Posterior vena cava (tissue), 2 donors: ENCODE measurements at regions not wholly inside any gene's neighbourhood (a gene's known extent, or its start where the extent isn't known, plus 50 kb on each side); places are given as distances from the start of the nearest gene placed in this dataset.

Experiments used
- DNase-seq: peaks from one replicate; pipeline ENCODE4 v3.0.0-alpha.2; 2020; ENCODE audit warnings: low spot score
- intact Hi-C, 2 donors: fragments of 100-400 bp; cut with DNase I; formaldehyde crosslinking; loops; one replicate each; pipeline versions ENCODE4 v1.14.1 to v1.14.2; 2022 to 2023
- donor health status: DM: yes; HTN: yes; CAD: no.
- donor health status: DM: yes; HTN: yes; CAD: no.

DNA sequence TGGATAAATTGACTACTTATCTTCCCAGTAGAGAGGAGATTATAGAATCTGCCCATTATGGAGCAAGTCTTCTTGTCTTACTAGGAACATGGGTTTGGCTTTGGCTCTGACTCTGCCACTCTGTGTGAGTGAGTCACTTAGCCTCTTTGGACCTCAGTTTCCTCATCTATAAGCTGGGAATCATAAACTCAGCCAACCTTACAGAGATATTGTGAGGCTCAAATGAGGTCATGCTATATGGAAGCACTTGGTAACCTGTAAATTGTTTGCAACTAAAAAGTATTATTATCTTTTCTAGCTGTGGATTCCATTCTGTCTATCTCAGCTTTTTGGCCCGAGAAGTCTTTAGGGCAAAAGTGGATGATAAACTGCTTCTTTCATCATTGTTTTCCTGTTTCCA is 186.8 kb upstream of the TSC22D1 start:
- no peak for DNase-seq
- intact Hi-C loops: no loop called here

DNA sequence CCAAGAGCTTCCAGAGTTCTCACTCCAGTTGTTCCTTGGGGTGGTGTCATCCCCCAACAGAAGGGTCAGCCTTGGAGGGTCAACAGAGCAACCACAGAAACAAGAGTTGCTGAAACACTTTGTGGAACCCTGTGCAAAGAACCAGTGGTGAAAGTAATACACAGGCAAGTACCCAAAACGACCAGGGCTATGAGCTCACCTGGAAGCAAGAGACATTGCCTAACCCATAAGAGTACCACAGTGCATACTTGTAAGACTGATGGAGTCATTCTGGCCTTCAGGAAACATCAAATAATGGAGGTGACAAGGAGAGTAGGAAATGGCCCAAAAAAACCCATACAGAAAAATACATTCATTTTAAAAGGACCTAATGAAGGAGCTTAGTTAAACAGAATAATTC is 184.3 kb upstream of the TSC22D1 start:
- DNase-seq: no peak
- intact Hi-C loops: no loop called here

- DNase-seq: no peak
- intact Hi-C loops: no loop called here
Measured at GRCh38 chr13:44759384-44760360, 183.5 kb upstream of the TSC22D1 start.

GRCh38 chr13:44758630-44759383 is 182.7 kb upstream of the TSC22D1 start:
- no peak for DNase-seq

DNA sequence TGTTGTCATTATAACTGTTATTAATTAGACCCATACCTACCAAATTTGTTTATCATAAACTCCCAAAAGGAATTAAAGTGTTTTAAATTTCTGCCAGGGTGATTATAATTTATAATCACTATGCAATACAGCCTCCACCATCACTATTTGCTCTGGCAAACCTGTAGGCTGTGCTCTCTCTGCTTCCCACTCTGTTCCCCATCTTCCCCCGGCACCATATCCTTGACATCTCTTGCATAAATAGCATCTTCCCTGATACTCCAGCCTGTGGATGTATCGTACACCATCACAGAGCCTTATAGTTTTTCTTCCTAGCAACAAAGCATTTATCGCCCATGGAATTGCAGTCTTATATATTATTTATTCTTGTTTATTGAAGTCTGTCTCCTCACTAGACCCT is 181.5 kb upstream of the TSC22D1 start:
- intact Hi-C loops: no loop called here
- DNase-seq: no peak

More at GRCh38 chr13:44758630-44759383, 182.7 kb upstream of the TSC22D1 start:
- intact Hi-C loops: no loop called here

DNA sequence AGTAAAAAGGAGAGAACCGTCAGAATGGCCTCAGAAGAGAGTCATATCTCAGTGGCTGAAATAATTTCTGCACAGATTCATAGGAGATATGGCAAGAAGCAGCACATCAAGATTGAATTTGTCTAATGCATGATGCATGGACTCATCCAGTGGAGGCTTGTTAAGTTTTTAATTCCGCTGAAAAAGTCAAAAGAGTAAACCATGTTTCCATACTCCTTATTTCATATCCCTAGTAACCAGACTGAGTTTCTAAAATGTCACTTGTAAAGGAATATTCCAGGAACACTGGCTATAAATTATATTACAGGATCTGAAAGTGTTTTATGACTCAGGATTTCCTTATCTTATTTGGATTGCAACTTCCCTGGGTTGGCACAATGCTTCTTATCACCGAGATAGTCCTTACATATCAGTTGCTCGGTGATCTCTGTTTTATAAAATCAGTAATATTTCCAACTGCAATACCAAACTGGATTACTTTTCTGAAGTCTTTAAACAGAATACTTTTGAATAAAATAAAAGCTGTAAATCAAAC is 180.2 kb upstream of the TSC22D1 start:
- intact Hi-C loops: no loop called here

GRCh38 chr13:44755872-44756271 is 179.7 kb upstream of the TSC22D1 start:
- DNase-seq: no peak
- intact Hi-C loops: no loop called here

More for the DNA sequence above, 180.2 kb upstream of the TSC22D1 start:
- no peak for DNase-seq

DNA sequence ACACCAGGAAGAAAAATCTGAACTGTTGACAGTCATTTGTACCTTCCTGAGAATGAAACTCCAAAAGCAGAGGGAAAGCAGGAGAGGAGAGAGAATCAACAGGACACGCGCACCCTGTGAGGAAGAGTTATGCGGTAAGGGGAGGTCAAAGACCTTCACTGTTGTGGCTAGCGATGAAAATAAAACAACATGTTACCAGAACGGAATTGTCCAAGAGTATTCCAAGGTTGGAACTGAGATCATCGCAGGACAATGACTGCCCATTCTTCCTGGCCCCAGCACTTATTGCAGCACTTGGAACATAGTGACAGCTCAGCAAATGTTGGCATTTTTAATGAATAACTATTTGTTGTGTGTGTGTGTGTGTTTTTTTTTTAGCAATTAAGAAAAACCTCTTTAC is 176.0 kb upstream of the TSC22D1 start:
- DNase-seq: no peak
- intact Hi-C loops: no loop called here

- DNase-seq: no peak
- intact Hi-C loops: no loop called here
Measured at GRCh38 chr13:44750630-44751029, 174.5 kb upstream of the TSC22D1 start.

DNA sequence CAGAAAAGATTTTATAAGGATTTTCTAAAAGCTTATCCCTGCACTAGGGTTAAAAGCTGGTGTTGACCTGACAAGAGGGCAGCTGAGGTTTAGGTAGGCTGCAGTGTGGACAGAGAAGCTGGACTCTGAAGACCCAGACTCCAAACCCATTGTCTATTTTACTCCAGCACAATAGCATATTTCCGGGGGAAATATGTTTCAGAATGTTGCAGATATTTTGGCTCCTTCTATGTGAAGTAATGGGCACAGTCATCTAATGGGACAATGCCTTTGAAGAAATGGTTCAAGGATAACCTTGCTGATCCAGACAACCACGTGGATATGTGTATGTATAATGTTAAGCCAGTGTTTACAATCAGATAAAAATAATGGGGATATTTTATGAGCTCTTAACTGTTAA is 173.8 kb upstream of the TSC22D1 start:
- intact Hi-C loops: no loop called here
- no peak for DNase-seq

DNA sequence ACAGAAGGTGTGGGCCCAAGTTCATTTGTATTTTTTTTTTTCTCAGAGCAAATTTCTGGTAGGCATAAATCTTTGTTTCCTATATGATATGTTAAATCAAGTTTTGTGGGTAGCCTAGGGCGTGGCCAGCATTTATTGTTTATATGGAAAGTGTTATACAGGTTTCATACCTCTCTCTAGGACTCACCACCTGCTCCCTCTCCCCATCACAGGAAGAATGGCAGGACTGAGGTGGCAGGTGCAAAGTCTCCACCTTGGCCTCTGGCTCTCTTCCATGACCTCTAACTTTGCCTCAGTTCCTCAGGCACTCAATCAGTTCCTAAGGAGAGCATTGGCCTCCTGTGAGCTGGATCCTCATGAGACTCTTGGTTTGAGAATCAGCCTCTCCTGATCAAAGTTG is 172.3 kb upstream of the TSC22D1 start:
- intact Hi-C loops: no loop called here
- no peak for DNase-seq

DNA sequence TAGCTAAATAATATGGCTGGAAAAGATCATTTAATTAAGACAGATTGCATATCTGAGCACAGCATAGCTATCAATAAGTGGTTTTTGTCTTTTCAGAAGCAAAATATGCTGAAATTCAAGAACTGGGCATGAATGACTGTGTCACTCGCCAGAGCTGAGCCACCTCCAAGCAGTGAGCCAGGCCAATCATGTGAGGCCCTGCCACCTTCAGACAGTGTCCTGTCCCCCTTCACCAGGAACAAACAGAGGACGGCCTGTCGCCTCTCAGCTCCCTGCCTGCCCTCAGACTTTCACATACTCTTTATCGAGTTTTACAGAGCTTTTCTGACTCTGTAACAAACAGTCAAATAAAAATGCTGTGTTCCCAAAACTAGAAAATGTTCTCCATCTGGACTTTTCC is 171.0 kb upstream of the TSC22D1 start:
- intact Hi-C loops: no loop called here
- no peak for DNase-seq

DNA sequence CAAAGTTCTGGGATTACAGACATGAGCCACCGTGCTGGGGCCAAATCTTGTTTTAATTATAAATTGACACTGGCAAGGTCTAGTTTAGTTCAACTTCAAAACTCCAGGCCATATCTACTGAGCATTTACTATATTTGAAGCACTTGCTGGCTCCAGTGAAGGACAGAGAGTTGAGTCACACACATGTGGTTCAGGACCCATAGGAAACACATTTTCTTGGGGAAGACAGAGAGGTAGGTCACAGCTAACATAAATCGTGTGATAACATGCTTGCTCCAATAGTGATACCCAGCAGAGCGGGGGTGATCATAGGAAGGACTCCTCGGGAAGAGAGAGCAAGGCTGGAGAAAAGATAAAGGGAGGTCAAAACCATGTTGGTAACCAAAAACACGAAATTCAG is 170.6 kb upstream of the TSC22D1 start:
- intact Hi-C loops: no loop called here
- DNase-seq: no peak

DNA sequence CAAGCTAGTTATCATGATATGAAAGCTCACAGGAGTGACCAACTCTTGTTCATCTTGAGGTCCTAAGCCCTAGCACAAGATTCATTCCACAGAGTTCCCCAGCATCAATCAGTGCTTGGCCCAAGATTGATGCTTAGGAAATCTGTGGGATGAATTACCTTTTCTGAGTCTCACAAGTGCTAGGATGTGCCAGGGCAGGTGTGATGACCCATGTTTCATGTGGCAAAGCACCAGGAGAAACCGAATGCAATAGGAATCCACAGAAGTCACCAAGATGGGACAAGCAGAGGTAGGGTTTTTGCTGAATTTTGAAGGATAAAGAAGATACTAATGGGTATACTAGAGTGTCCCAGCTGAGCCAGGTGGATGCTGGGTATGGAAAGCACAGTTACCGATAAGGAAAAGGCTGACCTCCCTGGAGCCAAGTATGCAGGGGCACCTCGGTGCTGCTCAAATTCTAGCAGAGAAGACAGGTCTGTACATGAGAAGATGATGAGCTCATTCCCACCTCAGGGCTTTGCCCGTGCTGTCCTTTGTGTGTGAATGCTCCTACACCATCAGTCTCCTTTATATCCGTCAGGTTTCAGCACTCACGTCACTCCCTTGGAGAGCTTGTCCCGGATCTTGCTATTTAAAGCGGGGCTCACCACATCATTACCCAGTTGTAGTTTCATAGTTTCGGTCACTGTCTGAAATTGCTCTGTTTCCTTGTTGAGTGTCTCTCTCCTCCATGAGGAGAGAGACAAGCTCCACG is 168.9 kb upstream of the TSC22D1 start:
- intact Hi-C loops: no loop called here
- no peak for DNase-seq

DNA sequence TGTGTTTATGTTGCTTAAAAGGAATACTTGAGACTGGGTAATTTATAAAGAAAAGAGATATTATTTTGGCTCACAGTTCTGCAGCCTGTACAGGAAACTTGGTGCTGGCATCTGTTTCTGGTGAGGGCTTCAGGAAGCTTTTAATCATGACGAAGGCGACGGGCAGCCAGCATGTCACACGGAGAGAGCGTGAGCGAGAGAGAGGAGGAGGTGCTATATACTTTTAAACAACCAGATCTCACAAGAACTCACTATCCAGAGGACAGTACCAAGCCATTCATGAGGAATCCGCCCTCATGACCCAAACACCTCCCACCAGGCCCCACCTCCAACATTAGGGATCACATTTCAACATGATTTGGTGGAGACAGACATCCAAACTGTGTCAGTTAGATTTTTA is 163.4 kb upstream of the TSC22D1 start:
- no peak for DNase-seq
- intact Hi-C loops: no loop called here

- intact Hi-C loops: no loop called here
- DNase-seq: no peak
Measured at GRCh38 chr13:44739120-44739519, 163.0 kb upstream of the TSC22D1 start.

DNA sequence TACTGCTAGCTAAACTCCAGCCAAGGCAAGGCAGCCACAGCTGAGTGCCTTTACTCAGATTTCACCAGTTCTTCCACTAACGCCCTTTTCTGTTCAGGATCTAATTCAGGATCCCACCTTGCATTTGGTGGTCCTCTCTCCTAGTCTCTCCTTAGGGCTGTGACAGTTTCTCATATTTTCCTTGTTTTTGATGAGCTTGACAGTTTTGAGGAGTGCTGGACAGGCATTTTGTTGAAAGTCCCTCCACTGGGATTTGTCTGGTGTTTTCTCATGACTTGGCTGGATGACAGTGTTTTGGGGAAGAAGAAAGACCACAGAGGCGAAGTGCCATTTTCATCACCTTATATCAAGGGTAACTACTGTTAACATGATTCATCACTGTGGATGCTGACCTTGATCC is 162.3 kb upstream of the TSC22D1 start:
- no peak for DNase-seq
- intact Hi-C loops: no loop called here

GRCh38 chr13:44735806-44736205 is 159.7 kb upstream of the TSC22D1 start:
- intact Hi-C loops: no loop called here
- DNase-seq: no peak

GRCh38 chr13:44734201-44734707 is 158.1 kb upstream of the TSC22D1 start:
- DNase-seq: no peak
- intact Hi-C loops: no loop called here
